HG02763 (cell line): ENCODE measurements at regions not wholly inside any gene's neighbourhood (a gene's known extent, or its start where the extent isn't known, plus 50 kb on each side); places are given as distances from the start of the nearest gene placed in this dataset.

ENCODE experiments used
- ATAC-seq: cut with Tn5 transposase; IDR thresholded peaks from one replicate; pipeline ENCODE4 v1.9.1; 2021; ENCODE audit warnings: mild to moderate bottlenecking, moderate library complexity; ENCODE audit not compliant: unreplicated experiment

- no peak for ATAC-seq
Measured at GRCh38 chr13:53623146-53623545, 594.5 kb downstream of the OLFM4 start.

- no peak for ATAC-seq
Measured at GRCh38 chr13:53631511-53631910, 602.9 kb downstream of the OLFM4 start.

- ATAC-seq = no peak
Measured at GRCh38 chr13:53638040-53638439, 609.4 kb downstream of the OLFM4 start.

GRCh38 chr13:53642306-53642705, 613.7 kb downstream of the OLFM4 start:
- no peak for ATAC-seq

- ATAC-seq = no peak
Measured at GRCh38 chr13:53648673-53649072, 620.1 kb downstream of the OLFM4 start.

- ATAC-seq = no peak
Measured at GRCh38 chr13:53672005-53672404, 643.4 kb downstream of the OLFM4 start.

GRCh38 chr13:53683146-53683545, 654.5 kb downstream of the OLFM4 start:
- ATAC-seq = no peak

GRCh38 chr13:53683608-53684007, 655.0 kb downstream of the OLFM4 start:
- no peak for ATAC-seq

- ATAC-seq = no peak
Measured at GRCh38 chr13:53691417-53691816, 662.8 kb downstream of the OLFM4 start.

GRCh38 chr13:53694814-53695532, 666.4 kb downstream of the OLFM4 start:
- ATAC-seq = no peak

- no peak for ATAC-seq
Measured at GRCh38 chr13:53703371-53704080, 674.9 kb downstream of the OLFM4 start.

- ATAC-seq = no peak
Measured at GRCh38 chr13:53719281-53719680, 690.7 kb downstream of the OLFM4 start.

GRCh38 chr13:53732664-53733063, 704.1 kb downstream of the OLFM4 start:
- ATAC-seq = no peak

- no peak for ATAC-seq
Measured at GRCh38 chr13:53743906-53744305, 715.3 kb downstream of the OLFM4 start.

- ATAC-seq = no peak
Measured at GRCh38 chr13:53747825-53748224, 719.2 kb downstream of the OLFM4 start.

- no peak for ATAC-seq
Measured at GRCh38 chr13:53749306-53749705, 720.7 kb downstream of the OLFM4 start.

- no peak for ATAC-seq
Measured at GRCh38 chr13:53759016-53759415, 730.4 kb downstream of the OLFM4 start.

- no peak for ATAC-seq
Measured at GRCh38 chr13:53775807-53776206, 747.2 kb downstream of the OLFM4 start.

- ATAC-seq = no peak
Measured at GRCh38 chr13:53778937-53779336, 750.3 kb downstream of the OLFM4 start.

GRCh38 chr13:53781941-53782340, 753.3 kb downstream of the OLFM4 start:
- ATAC-seq = no peak

GRCh38 chr13:53782488-53782961, 753.9 kb downstream of the OLFM4 start:
- no peak for ATAC-seq

GRCh38 chr13:53783471-53783870, 754.9 kb downstream of the OLFM4 start:
- no peak for ATAC-seq
